Gastroesophageal sphincter (tissue), 3 donors: ENCODE measurements at regions not wholly inside any gene's neighbourhood (a gene's known extent, or its start where the extent isn't known, plus 50 kb on each side); places are given as distances from the start of the nearest gene placed in this dataset.

Experiments
- CTCF ChIP-seq, 4 experiments: fragments of 200-600 bp in 2 of 4; fragments of 450-650 bp in 2 of 4; sonication (generic) in 1 of 4; IDR thresholded peaks; one replicate each; pipeline ENCODE4 v1.5.1; 2017 to 2019; ENCODE audit warnings: antibody characterized with exemption in 4 of 4, mild to moderate bottlenecking in 2 of 4, moderate library complexity in 2 of 4
- EP300 ChIP-seq: sonication (generic); formaldehyde crosslinking; IDR thresholded peaks from one replicate; pipeline ENCODE4 v1.6.1; 2017; ENCODE audit warnings: antibody characterized with exemption, mild to moderate bottlenecking

DNA sequence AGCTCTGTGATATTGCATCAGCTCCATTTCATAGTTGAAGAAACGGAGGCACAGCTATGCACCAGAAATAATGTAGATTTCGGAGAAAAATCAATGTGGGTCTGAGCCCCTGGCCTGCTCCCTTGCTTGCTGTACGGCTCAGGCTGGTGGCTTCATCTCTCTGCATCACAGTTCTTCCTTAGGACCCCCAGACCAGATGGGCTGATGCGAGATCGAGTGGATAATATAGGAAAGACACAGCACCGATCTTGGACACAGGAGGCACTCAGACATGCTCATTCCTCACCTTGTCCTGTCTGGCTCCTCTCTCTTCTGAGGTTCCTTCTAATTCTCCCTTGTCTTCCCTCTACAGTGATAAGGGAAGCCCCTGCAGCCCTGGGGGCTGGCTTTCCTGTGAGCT lies 365.9 kb upstream of the ZMIZ1 start:
- TF ChIP-seq EP300 (no peak), CTCF (IDR thresholded peaks at IDR 0.05) (no peak)
